ENCODE measurements at regions not wholly inside any gene's neighbourhood (a gene's known extent, or its start where the extent isn't known, plus 50 kb on each side); places are given as distances from the start of the nearest gene placed in this dataset.

DNA sequence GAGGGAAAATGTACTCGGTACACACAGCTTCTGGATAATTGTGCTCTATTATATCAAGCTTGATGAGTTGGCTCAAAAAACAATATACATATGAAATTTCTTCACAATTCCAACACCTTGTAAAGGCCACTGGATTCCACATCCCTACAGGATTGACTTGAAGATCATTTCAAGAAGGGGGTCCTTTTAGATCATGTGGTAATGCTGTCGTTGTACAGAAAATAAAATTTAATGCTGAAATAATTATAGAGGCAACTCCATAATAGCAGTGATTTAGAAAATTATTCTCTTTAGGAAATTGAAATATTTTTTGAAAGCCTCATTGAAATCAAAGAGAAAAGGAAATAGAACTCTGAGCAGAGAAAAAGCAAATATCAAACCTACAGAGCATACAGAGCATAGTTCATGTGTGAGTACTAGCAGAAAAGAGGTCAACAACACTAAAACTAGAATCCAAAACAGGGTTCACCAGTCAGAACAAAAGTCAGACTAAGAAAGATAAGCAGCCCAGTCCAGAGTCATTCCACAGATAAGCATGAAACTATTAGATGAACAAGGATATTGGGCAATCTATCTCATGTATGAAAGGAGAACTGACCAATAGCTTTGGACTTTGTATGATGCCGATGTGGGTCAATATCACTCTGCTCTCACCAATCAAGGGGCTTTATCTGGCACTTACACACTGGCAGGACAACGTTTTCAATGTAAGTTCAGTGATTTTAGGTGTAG, 79.5 kb upstream of the PALMD start:
- H3K27me3 ChIP-seq (replicated peaks), result no peaks in the 10 kb centered on the region
- TF ChIP-seq, protein P1, sequence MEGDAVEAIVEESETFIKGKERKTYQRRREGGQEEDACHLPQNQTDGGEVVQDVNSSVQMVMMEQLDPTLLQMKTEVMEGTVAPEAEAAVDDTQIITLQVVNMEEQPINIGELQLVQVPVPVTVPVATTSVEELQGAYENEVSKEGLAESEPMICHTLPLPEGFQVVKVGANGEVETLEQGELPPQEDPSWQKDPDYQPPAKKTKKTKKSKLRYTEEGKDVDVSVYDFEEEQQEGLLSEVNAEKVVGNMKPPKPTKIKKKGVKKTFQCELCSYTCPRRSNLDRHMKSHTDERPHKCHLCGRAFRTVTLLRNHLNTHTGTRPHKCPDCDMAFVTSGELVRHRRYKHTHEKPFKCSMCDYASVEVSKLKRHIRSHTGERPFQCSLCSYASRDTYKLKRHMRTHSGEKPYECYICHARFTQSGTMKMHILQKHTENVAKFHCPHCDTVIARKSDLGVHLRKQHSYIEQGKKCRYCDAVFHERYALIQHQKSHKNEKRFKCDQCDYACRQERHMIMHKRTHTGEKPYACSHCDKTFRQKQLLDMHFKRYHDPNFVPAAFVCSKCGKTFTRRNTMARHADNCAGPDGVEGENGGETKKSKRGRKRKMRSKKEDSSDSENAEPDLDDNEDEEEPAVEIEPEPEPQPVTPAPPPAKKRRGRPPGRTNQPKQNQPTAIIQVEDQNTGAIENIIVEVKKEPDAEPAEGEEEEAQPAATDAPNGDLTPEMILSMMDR (IDR thresholded peaks at IDR 0.05; ENCODE audit: low read depth, low read length, missing control alignments), result no peak
- DNase-seq, result no peak
- no peak overlapping the region for H3K4me3 ChIP-seq (ENCODE audit: low read depth, low read length)
- in situ Hi-C loops (cut with HindIII; ENCODE audit: low pct_ligation_motif_present, low sequenced_read_pairs), result no loop called here
- H3K36me3 ChIP-seq (replicated peaks), result no peaks in the 10 kb centered on the region
- H3K27ac ChIP-seq, result no peak overlapping the region

DNA sequence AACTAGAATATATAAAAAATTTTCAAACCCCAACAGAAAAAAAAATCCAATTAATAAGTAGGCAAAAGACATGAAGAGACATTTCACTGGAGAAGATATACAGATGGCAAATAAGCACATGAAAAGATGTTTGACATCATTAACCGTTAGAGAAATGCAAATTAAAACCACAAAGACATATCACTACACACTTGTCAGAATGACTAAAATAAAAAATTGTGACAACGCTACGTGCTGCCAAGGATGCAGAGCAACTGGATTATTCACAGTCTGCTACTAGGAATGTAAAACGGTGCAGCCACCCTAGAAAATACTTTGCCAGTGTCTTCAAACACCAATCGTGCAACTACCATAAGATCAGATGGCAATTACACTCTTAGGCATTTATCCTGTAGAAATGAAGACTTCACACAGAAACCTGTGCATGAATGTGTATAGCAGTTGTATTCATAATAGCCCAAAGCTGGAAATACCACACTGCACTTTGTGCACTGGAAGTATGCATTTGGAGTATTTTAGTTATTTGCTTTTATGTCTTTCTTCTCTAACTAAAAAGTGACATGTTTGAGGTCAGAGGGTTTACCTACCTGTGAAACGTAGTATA, 75.3 kb upstream of the PALMD start:
- DNase-seq, result no peak
- H3K4me3 ChIP-seq (ENCODE audit: low read depth, low read length), result no peak overlapping the region
- H3K36me3 ChIP-seq (replicated peaks), result no peaks in the 10 kb centered on the region
- TF ChIP-seq, protein P1 (IDR thresholded peaks at IDR 0.05; ENCODE audit: low read depth, low read length, missing control alignments), result no peak
- no peaks in the 10 kb centered on the region for H3K27me3 ChIP-seq (replicated peaks)
- no peak overlapping the region for H3K27ac ChIP-seq
- in situ Hi-C loops (cut with HindIII; ENCODE audit: low pct_ligation_motif_present, low sequenced_read_pairs), result no loop called here

DNA sequence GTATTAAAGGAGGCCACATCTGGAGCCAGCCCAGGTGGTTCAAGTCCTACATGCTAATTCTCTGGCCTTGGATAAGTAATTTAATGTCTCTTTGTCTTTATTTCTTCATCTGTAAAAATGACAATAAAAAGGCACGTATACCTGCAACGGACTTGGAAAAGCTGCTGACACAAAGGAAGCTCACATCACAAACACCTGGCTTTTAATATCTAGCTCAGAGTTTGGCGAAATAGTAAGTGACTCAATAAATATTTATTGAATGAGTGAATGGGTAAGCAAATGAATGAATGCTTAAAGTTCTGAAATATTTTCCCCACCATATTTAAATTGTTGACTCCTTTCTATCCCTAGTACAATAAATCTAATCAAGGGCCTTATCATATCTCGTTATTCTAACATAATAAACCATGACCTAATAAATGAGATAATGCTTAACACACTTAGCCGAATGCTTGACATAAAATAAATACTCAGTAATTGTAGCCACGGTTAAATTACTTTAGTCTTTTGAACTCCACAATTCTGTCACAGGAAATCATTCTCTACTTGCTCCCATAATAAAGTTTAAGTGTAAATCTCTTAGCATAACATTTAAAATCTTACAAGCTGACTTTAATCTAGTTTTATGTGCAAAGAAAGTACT, 74.7 kb upstream of the PALMD start:
- TF ChIP-seq, protein P1 (IDR thresholded peaks at IDR 0.05; ENCODE audit: low read depth, low read length, missing control alignments), result no peak
- Histone ChIP-seq H3K27me3 (replicated peaks) (no peaks in the 10 kb centered on the region), H3K4me3 (ENCODE audit: low read depth, low read length) (no peak overlapping the region), H3K36me3 (replicated peaks) (no peaks in the 10 kb centered on the region), H3K27ac (no peak overlapping the region)
- DNase-seq, result no peak
- in situ Hi-C loops (cut with HindIII; ENCODE audit: low pct_ligation_motif_present, low sequenced_read_pairs), result no loop called here

DNA sequence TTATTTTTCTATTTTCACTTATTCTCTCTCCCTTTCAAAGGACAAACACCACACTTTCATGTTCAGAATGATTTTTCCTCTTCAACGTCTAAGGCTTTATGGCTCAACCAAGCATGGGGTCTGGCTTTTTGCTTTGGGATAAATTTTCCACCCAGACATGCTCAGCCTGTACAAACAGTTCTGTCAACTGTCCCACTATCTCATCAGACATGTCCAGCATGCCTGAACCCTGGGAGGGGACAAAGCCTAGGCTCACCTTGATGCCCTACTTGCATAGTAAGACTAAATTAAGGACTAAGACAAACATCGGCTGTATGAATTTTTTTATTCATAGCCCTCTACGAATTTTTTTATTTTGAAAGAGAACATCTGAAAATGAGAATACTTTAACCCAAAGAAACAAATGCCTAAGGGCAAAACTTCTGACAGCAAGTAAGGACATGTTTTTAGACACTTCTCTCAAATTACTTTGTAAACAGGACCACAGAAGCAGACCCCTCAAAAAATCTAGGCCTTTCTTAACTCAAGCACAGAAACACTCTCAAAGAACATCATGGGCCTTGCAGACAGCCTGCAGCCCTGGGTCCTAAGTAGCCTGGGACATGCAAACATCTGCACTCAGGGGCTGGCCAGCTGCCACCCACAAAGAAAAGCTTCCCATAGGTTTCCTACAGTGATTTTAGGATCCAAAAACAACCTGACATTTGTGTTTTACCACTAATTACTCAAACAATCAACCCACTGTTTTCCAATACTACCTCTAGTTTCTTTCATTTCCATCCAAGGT, 72.3 kb upstream of the PALMD start:
- no peak overlapping the region for H3K4me3 ChIP-seq (ENCODE audit: low read depth, low read length)
- no peaks in the 10 kb centered on the region for H3K36me3 ChIP-seq (replicated peaks)
- no peak overlapping the region for H3K27ac ChIP-seq
- in situ Hi-C loops (cut with HindIII; ENCODE audit: low pct_ligation_motif_present, low sequenced_read_pairs), result no loop called here
- no peak for DNase-seq
- TF ChIP-seq, protein P1 (IDR thresholded peaks at IDR 0.05; ENCODE audit: low read depth, low read length, missing control alignments), result no peak
- no peaks in the 10 kb centered on the region for H3K27me3 ChIP-seq (replicated peaks)

DNA sequence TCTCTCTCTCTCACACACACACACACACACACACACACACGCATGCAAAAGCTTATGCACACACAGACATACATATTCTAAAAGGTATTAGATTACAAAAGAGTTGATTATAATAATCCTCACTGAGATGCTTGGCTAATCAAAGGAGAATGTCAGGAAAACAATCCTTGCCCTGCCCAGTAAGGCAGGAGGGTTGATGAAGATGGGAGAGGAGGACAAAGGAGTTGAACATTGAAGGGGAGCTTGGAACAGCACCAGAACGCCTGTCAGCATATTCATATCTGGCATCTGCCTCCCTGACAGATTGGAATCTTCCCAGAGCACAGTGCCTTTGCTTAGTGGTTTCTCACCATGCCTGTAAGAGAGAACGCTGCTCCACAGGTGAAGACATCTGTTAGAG, 68.6 kb upstream of the PALMD start:
- TF ChIP-seq, protein P1 (IDR thresholded peaks at IDR 0.05; ENCODE audit: low read depth, low read length, missing control alignments), result no peak
- Histone ChIP-seq H3K27ac (no peak overlapping the region), H3K36me3 (replicated peaks) (no peaks in the 10 kb centered on the region), H3K4me3 (ENCODE audit: low read depth, low read length) (no peak overlapping the region), H3K27me3 (replicated peaks) (no peaks in the 10 kb centered on the region)
- DNase-seq, result no peak
- in situ Hi-C loops (cut with HindIII; ENCODE audit: low pct_ligation_motif_present, low sequenced_read_pairs), result no loop called here
